ENCODE measurements at regions not wholly inside any gene's neighbourhood (a gene's known extent, or its start where the extent isn't known, plus 50 kb on each side); places are given as distances from the start of the nearest gene placed in this dataset.

DNA sequence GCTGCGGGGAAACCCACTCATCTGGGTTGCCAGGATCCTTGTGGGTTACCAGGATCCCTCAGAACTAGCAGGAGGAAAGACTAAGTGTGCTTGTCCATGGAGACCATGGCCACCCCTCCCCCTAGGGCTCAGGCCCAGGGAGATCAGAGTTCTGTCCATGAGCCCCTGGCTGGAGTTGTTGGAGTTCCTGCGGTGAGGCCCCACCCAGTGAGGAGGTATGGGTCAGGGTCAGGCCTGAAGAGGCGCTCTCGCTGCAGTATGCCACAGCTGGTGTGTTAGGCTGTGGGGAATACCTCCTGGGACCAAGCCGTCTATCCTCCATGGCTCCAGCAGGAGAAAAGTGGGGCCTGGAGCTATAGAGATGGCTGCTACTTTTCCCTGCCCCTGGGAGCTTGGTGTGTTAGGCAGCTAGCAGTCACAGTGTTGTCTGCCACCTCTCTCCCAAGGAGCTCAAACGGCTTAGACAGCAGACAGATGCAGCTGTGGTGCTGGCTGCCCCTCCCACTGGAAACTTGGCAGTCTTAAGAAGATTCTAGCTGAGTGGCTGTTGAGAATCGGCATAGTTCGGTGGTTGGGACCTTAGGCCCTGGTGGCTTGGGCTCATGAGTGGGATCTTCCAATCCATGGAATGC, 240.3 kb upstream of the CELF4 start:
- TF ChIP-seq, protein P1, sequence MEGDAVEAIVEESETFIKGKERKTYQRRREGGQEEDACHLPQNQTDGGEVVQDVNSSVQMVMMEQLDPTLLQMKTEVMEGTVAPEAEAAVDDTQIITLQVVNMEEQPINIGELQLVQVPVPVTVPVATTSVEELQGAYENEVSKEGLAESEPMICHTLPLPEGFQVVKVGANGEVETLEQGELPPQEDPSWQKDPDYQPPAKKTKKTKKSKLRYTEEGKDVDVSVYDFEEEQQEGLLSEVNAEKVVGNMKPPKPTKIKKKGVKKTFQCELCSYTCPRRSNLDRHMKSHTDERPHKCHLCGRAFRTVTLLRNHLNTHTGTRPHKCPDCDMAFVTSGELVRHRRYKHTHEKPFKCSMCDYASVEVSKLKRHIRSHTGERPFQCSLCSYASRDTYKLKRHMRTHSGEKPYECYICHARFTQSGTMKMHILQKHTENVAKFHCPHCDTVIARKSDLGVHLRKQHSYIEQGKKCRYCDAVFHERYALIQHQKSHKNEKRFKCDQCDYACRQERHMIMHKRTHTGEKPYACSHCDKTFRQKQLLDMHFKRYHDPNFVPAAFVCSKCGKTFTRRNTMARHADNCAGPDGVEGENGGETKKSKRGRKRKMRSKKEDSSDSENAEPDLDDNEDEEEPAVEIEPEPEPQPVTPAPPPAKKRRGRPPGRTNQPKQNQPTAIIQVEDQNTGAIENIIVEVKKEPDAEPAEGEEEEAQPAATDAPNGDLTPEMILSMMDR (IDR thresholded peaks at IDR 0.05; ENCODE audit: extremely low read depth in 1 of 2, insufficient read depth in 1 of 2, low read depth in 1 of 2, low read length in 2 of 2), result no peak
- TF ChIP-seq FOS (IDR thresholded peaks at IDR 0.05; ENCODE audit: borderline replicate concordance, insufficient read depth, low read length) (no peak), POLR2AphosphoS5 (IDR thresholded peaks at IDR 0.05; ENCODE audit: insufficient read depth, low read depth, low read length) (no peak), POLR2A (IDR thresholded peaks at IDR 0.05; ENCODE audit: low read depth, low read length) (no peak), EZH2 (IDR thresholded peaks at IDR 0.05; ENCODE audit: borderline replicate concordance, low read depth, low read length, severe bottlenecking) (no peak), GATA2 (IDR thresholded peaks at IDR 0.05; ENCODE audit: insufficient read depth, insufficient read length, low read depth, low read length) (no peak), JUN (IDR thresholded peaks at IDR 0.05; ENCODE audit: borderline replicate concordance, insufficient read depth, insufficient read length, low read depth) (no peak)
- TF ChIP-seq, protein P2, sequence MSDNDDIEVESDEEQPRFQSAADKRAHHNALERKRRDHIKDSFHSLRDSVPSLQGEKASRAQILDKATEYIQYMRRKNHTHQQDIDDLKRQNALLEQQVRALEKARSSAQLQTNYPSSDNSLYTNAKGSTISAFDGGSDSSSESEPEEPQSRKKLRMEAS (IDR thresholded peaks at IDR 0.05; ENCODE audit: insufficient read depth, insufficient read length), result no peak

Measured in endothelial cell of umbilical vein (primary cell).